Progenitor cell of endocrine pancreas (in vitro differentiated cells): ENCODE measurements at regions not wholly inside any gene's neighbourhood (a gene's known extent, or its start where the extent isn't known, plus 50 kb on each side); places are given as distances from the start of the nearest gene placed in this dataset.

Source experiments
- DNase-seq: peaks from one replicate; pipeline ENCODE4 v3.0.0; 2021; ENCODE audit warnings: low spot score; ENCODE audit not compliant: unreplicated experiment
- H3K27ac Mint-ChIP-seq: 2 replicates; pipeline ENCODE4 v1.8.0; 2021; ENCODE audit warnings: mild to moderate bottlenecking, moderate library complexity, mixed read lengths
- H3K27me3 Mint-ChIP-seq: 2 replicates; pipeline ENCODE4 v1.8.0; 2021; ENCODE audit warnings: mixed read lengths
- H3K36me3 Mint-ChIP-seq: 2 replicates; pipeline ENCODE4 v1.8.0; 2022; ENCODE audit warnings: mixed read lengths; ENCODE audit not compliant: insufficient read depth
- H3K4me1 Mint-ChIP-seq: 2 replicates; pipeline ENCODE4 v1.8.0; 2021; ENCODE audit warnings: low read depth, mixed read lengths
- H3K4me3 Mint-ChIP-seq: 2 replicates; pipeline ENCODE4 v1.8.0; 2021; ENCODE audit warnings: low read depth, mild to moderate bottlenecking, moderate library complexity, mixed read lengths
- H3K9me3 Mint-ChIP-seq: 2 replicates; pipeline ENCODE4 v1.8.0; 2021; ENCODE audit warnings: low read depth, mixed read lengths
- CTCF ChIP-seq: fragments of 200-600 bp; sonication (generic); IDR thresholded peaks from one replicate; pipeline ENCODE4 v1.5.0; 2021; ENCODE audit warnings: antibody characterized with exemption, mild to moderate bottlenecking; ENCODE audit not compliant: unreplicated experiment

DNA sequence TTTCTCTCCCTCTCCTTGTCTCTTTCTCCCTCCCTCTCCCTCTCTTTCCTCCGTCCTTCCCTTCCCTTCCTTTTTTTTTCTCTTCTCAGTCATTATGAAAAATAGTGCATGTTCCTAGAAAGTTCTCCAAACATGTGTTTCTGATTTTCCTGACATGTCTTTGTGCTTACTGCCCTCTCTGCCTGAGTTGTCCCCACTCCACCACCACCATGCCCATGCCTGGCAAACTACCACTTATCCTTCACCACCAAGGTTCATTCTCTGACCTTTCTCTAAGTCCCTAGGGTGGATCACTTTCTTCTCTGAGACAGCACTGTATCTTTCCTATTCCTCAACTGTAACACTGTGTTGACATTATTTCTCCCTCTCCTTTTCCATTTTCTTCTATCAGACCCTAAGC, 98.2 kb downstream of the LACC1 start:
- DNase-seq: no peak
- no peak overlapping the region for H3K27ac Mint-ChIP-seq
- H3K4me3 Mint-ChIP-seq: no peak overlapping the region
- TF ChIP-seq CTCF: no peak
- peaks cover 3% of the 10 kb centered on the region for H3K36me3 Mint-ChIP-seq
- peaks cover 5% of the 10 kb centered on the region for H3K9me3 Mint-ChIP-seq
- H3K4me1 Mint-ChIP-seq: peaks cover 7% of the 10 kb centered on the region
- H3K27me3 Mint-ChIP-seq: peaks cover 4% of the 10 kb centered on the region

DNA sequence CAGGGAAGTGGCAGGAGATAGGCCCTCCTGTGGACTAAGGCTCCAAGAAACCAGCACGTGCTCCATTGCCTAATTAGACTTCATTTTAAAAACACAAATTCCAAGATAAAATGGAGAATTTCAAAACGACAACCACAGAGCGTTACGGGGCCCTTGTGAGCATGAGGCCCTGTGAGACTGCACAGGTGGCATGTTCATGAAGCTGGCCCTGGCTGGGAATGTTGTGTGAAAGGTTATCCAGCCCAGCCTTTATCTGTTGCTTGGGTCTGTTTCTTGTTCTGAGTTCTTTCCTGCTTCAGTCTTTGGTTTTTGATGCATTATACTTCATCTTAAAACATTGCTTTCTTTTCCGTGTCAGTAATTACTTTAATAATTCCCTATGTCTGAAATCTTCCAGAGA, 99.0 kb downstream of the LACC1 start:
- peaks cover 7% of the 10 kb centered on the region for H3K4me1 Mint-ChIP-seq
- H3K27me3 Mint-ChIP-seq: peaks cover 4% of the 10 kb centered on the region
- no peak for DNase-seq
- H3K36me3 Mint-ChIP-seq: peaks cover 3% of the 10 kb centered on the region
- TF ChIP-seq CTCF: no peak
- H3K9me3 Mint-ChIP-seq: peaks cover 5% of the 10 kb centered on the region
- H3K27ac Mint-ChIP-seq: no peak overlapping the region
- no peak overlapping the region for H3K4me3 Mint-ChIP-seq

DNA sequence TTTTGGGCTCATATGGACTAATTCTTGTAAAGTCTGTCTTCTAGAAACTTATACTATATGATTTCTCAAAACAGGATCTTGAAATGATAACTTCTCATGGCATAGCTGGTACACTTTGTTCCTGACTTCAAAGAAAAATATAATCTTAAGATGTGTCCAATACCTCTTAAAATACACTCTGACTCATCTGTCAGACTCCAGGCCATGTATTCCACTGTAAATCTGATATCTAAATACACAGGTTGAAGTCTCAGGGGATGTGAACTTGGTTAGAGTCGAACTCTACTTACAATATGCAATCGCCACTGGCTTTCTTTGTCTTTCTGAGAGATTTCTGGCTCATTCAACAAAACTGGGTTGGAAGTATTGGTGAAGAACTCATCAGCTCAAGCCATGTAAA, 99.8 kb downstream of the LACC1 start:
- Mint-ChIP-seq H3K36me3 (peaks cover 3% of the 10 kb centered on the region), H3K4me3 (no peak overlapping the region), H3K4me1 (peaks cover 10% of the 10 kb centered on the region), H3K27me3 (peaks cover 4% of the 10 kb centered on the region), H3K27ac (no peak overlapping the region), H3K9me3 (peaks cover 5% of the 10 kb centered on the region)
- no peak for DNase-seq
- no peak for TF ChIP-seq CTCF

DNA sequence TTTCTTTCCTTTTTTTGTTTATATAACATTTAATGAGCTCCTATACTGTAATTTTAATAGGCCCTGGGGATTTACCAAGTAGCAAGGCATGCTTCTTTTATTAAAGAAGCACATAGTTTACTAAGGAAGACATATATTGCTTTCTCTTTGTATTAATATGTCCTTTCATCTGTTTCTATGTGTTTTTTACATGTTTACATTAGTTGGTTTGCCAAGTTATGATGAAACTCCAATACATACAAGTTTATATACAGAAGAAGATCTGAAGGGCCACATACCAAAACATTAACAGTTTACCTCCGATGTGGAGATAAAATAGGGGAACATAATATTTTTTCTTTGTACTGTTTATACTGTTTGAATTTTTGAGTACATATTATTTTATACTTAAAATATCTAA, 100.9 kb downstream of the LACC1 start:
- H3K4me3 Mint-ChIP-seq: no peak overlapping the region
- DNase-seq: no peak
- H3K36me3 Mint-ChIP-seq: peaks cover 3% of the 10 kb centered on the region
- peaks cover 5% of the 10 kb centered on the region for H3K9me3 Mint-ChIP-seq
- H3K27me3 Mint-ChIP-seq: peaks cover 4% of the 10 kb centered on the region
- H3K4me1 Mint-ChIP-seq: peaks cover 20% of the 10 kb centered on the region
- no peak overlapping the region for H3K27ac Mint-ChIP-seq
- no peak for TF ChIP-seq CTCF

DNA sequence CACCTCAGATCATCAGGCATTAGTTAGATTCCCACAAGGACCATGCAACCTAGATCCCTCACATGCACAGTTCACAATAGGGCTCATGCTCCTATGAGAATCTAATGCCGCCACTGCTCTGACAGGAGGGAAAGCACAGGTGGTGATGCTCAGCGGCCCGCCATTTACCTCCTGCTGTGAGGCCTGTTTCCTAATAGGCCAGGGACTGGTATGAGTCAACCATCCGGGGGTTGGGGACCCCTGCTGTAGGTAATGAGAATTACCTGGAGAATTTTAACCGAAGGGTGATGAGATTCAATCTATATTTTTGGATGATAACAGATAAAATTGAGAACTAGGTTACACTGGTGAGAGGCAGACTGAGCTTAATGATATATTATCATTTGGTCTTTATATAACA, 101.4 kb downstream of the LACC1 start:
- peaks cover 22% of the 10 kb centered on the region for H3K4me1 Mint-ChIP-seq
- H3K4me3 Mint-ChIP-seq: no peak overlapping the region
- TF ChIP-seq CTCF: peak; percentile 21
- H3K27me3 Mint-ChIP-seq: peaks cover 4% of the 10 kb centered on the region
- H3K27ac Mint-ChIP-seq: no peak overlapping the region
- H3K36me3 Mint-ChIP-seq: peaks cover 2% of the 10 kb centered on the region
- H3K9me3 Mint-ChIP-seq: peaks cover 3% of the 10 kb centered on the region
- DNase-seq: no peak
